Stimulated activated CD4-positive, alpha-beta T cell treated with anti-CD3 and anti-CD28 coated beads, Interleukin-1b, Interleukin-23, amount 100 ng/mL, for 48 hours (primary cell): ENCODE measurements at regions not wholly inside any gene's neighbourhood (a gene's known extent, or its start where the extent isn't known, plus 50 kb on each side); places are given as distances from the start of the nearest gene placed in this dataset.
"Not testable (repeated sequence)": the region's sequence is repeated elsewhere in the genome, so short reads cannot be mapped to it uniquely, and the experiment has no call there.

Experiments used
- DNase-seq: peaks from one replicate; pipeline ENCODE4 v3.0.0-alpha.2; 2020

DNA sequence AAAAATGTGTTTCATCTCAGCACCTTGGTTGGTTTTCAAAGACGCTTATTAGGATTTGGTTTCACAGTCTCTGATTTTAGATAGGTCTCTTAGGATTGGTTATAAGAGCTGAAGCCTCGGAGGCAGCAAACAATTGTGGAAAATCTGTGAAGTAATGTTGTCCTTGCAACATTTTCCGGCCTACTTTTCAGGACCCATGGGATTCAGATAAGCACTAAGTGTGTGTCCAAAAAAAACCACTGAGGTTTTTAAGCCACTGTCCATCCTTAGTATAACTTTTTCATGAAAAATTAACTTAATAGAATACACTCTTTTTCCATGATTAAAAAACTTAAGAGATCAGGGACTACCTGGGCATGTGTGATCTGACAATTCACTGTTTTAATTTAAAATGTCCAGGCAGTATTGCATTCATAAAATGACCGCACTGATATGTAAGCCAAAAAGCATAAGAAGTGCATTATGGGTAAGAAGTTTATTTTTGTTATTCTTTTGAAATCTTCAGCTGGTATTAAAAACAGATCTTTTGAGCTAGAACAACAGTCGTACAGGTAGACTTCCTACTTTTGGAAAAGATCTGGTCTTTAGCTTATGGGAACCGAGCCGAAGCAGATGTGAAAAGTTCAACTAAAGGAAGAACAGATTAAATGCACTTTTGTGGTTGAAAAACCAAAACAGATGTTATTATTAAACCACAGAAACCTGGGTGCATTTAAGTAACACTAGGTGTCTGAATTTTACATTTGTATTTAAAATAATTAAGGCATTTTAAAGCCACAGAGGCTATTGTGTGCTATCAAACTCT is 479.4 kb upstream of the ZEB2 start:
- no peak for DNase-seq

DNA sequence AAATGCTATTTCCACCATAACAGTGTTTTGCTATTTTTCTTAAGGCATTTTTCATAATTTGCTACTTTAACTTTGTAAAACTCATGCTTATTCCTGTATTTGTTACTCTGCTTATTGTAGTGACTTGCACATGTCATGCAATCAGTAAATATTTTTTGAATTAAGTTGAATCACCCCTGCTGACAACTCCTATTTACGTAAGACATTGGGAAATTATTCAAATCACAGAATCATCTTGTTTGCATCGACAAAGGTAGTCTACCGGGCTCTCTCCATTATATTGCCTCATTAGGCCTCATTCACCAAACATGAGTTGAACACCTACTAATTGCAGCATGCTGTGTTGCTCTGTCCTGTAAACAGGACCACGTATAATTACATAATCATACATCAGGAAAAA is 478.5 kb upstream of the ZEB2 start:
- DNase-seq = no peak

DNA sequence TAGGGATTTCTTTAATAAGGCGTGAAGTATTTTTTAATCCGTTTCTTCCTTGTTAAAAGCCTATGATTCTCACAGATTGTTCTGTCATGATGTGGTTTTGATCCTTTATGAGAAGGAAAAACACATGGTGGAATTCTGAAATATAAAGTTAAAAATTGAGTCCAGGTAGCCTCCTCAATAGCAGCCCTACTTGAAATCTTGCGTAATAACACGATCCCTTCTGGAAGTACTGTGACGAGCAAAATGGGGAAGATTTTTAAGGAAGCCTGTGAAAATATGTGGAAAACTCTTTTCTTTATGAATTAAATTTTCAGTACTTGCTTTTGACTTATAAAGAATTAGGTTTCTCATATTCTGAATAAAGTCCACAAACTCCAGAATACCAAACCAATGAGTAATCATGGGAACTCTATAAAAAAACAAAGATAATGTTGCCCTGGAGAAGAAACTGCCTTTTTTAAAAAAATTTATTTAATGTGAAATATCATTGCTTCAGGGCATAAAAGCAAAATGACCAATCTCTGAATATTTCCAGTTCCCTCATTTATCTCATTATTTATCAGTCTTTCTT is 476.4 kb upstream of the ZEB2 start:
- no peak for DNase-seq

GRCh38 chr2:144995482-144995881 is 475.6 kb upstream of the ZEB2 start:
- no peak for DNase-seq

- DNase-seq = no peak
Measured at GRCh38 chr2:144990661-144991060, 470.7 kb upstream of the ZEB2 start.

DNA sequence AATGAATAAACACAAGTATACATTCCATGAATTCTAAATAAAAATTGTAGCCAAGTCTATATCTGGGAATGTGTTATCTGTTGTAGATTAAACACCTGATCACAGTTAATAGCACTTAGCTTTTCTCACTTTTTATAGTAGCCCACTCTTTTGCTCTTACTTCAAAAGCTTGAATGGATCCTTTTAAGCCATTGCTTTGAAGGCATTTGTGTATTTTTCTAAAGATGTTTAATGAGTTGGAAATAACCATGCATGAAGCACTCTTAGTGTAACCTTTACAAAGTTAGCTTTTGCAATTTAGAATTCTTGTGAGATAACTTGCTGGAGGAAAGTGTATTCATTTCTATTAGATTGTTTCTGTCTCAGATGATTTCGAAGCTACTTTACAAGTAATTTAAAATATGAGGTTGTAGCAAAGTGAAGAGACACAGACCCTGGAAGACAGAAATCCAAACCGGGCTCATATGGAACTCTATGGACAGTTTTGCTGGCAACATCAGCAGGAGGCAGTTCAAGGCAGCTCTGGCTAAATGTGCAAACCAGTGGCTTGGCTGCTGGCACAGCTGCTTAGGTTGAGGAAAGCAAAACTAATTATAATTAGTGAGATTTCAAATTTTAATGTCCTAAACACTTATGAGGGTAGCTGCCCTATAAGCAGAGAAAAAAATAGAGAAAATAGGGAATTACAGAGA is 469.8 kb upstream of the ZEB2 start:
- DNase-seq = no peak

GRCh38 chr2:144988591-144988990 is 468.7 kb upstream of the ZEB2 start:
- DNase-seq = no peak

DNA sequence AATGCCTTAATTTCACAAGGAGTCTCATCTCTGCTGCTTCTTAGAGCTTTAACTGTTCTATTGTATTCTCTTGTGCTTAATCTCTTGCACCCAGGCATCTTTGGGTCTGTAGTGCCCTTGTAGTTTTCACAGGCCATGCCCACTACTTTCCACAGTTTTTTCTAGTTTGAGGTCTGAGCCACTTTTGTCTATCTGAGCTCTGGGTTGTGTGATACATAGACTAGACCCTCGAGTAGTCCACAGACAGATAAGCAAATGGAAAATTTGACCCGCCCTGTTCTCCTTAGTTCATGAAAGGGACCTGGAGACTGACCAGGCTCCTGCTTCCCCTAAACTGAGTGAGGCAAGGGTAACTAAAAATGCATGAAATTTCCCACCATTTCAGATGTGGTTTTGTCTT is 466.8 kb upstream of the ZEB2 start:
- no peak for DNase-seq

GRCh38 chr2:144984038-144984437 is 464.1 kb upstream of the ZEB2 start:
- DNase-seq = no peak

GRCh38 chr2:144983107-144983506 is 463.2 kb upstream of the ZEB2 start:
- no peak for DNase-seq

GRCh38 chr2:144982481-144982880 is 462.6 kb upstream of the ZEB2 start:
- DNase-seq = no peak

- no peak for DNase-seq
Measured at GRCh38 chr2:144975881-144976280, 456.0 kb upstream of the ZEB2 start.

DNA sequence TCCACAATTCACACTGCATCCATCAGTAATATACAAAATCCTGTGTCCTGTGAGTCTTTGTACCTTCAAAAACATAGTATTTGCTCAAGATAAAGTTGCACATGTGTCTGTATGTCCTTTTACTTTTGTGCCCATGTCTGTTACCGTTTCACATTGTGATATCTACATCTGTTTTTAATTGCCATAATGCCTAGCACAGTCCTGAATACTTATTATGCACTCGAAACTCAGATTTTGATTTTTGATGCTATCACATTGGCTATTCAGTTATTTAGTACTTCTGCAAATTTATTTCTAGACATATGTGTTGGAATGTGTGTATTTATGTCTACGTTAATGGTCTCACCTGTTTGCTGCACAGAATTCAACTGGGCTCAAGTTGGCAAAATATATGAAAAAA is 452.8 kb upstream of the ZEB2 start:
- no peak for DNase-seq

- DNase-seq = no peak
Measured at GRCh38 chr2:144971786-144972335, 451.9 kb upstream of the ZEB2 start.

DNA sequence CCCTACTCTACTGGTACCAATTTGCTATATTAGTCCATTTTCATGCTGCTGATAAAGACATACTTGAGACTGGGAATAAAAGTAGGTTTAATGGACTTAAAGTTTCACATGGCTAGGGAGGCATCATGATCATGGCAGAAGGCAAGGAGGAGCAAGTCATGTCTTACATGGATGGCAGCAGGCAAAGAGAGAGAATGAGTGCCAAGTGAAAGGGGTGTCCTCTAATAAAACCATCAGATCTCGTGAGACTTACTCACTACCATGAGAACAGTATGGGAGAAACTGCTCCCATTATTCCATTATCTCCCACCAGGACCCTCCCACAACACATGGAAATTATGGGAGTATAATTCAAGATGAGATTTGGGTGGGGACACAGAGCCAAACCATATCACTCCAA is 450.5 kb upstream of the ZEB2 start:
- not testable (repeated sequence) for DNase-seq

DNA sequence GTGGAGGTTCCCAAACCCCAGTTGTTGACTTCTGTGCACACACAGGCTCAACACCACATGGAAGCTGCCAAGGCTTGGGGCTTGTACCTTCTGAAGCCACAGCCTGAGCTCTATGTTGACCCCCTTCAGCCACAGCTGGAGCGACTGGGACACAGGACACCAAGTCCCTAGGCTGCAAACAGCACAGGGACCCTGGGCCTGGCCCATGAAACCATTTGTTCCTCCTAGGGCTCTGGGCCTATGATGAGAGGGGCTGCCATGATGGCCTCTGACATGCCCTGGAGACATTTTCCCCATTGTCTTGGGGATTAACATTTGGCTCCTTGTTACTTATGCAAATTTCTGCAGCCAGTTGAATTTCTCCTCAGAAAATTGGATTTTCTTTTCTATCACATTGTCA is 449.6 kb upstream of the ZEB2 start:
- DNase-seq = not testable (repeated sequence)

- DNase-seq = no peak
Measured at GRCh38 chr2:144967961-144968360, 448.0 kb upstream of the ZEB2 start.

GRCh38 chr2:144965172-144965571 is 445.3 kb upstream of the ZEB2 start:
- DNase-seq = no peak

- no peak for DNase-seq
Measured at GRCh38 chr2:144963031-144963430, 443.1 kb upstream of the ZEB2 start.

DNA sequence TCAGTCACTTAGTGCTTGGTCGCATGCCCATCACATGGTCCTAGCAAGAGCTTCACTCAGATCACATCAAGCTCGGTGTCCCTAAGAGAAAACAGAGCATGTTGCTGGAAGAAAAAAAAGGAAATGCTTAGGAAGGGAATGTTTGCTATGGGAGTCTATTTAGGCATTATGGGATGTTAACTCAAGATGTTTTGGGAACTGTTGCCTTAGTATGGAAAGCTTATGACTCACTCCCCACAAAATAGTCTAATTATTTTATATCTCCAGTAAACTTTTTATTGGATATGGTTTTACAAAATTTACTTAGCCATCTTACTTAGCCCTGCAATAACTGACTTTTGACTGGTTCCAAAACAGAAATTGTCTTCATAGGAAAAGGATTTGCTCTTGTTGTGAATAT is 439.5 kb upstream of the ZEB2 start:
- no peak for DNase-seq

- no peak for DNase-seq
Measured at GRCh38 chr2:144950899-144951560, 431.1 kb upstream of the ZEB2 start.

GRCh38 chr2:144948205-144948855 is 428.4 kb upstream of the ZEB2 start:
- no peak for DNase-seq

DNA sequence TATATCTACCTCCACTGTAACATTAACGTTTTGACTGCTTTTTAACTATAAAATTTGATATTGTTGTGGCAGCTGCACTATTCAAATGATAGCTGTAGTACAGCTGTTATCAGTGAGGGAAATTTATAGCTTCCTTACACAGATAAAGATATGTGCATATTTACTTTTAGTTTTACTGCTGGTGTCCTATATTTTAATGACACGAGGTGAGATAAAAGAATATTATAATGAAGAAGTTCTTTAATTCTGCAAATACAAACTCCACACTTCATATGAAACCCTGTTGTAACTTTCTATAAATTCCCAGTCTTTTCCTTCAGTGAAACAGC is 427.8 kb upstream of the ZEB2 start:
- no peak for DNase-seq
